B cell (primary cell): ENCODE measurements at regions not wholly inside any gene's neighbourhood (a gene's known extent, or its start where the extent isn't known, plus 50 kb on each side); places are given as distances from the start of the nearest gene placed in this dataset.
A peak's percentile ranks its signal among the peaks of the same experiment; 100 is the strongest.

Experiments used
- CTCF ChIP-seq: fragments of 200-600 bp; IDR thresholded peaks from one replicate; pipeline ENCODE4 v1.8.0; 2022; ENCODE audit warnings: antibody characterized with exemption, mild to moderate bottlenecking
- EZH2 ChIP-seq: IDR thresholded peaks from 2 replicates; pipeline ENCODE4 v1.6.1; 2012; ENCODE audit warnings: borderline replicate concordance, low read depth, mild to moderate bottlenecking, moderate library complexity, low read length; ENCODE audit not compliant: insufficient read depth, poor library complexity, severe bottlenecking

DNA sequence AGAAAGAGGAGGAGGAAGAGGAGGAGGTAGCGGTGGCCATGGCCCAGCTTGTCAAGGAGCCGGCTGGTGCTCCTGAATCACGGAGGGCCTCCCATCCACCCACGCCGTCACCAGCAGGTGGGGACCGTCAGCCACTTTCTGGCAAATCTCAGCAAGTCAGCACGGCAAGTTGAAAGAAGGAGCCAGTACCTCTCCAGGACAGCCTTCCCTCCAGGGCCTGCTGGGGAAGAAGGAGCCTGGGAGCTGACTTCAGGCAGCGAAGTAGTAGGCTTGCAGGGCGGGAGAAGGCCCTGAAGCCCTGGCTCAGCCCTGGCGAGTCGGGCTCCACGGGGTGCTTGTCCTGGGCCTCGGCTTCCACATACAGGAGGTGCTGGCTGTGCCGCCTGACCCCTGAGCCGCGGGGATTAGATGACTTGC, 99.2 kb upstream of the TRPM1 start:
- TF ChIP-seq CTCF (peak; percentile 26), EZH2 (no peak)
